Duodenal mucosa (tissue), 2 donors: ENCODE measurements at regions not wholly inside any gene's neighbourhood (a gene's known extent, or its start where the extent isn't known, plus 50 kb on each side); places are given as distances from the start of the nearest gene placed in this dataset.

ENCODE experiments used
- H3K27ac ChIP-seq: one replicate; pipeline ENCODE4 v1.7.0; 2013; ENCODE audit warnings: low read depth, low read length
- H3K27me3 ChIP-seq, 2 donors: one replicate each; pipeline ENCODE4 v1.7.0; 2013; ENCODE audit warnings: low read length in 2 of 2, control low read depth in 1 of 2; ENCODE audit not compliant: insufficient read depth in 2 of 2, control insufficient read depth in 1 of 2
- H3K36me3 ChIP-seq, 2 donors: one replicate each; pipeline ENCODE4 v1.7.0; 2013; ENCODE audit warnings: low read length in 2 of 2, control low read depth in 1 of 2; ENCODE audit not compliant: insufficient read depth in 2 of 2, control insufficient read depth in 1 of 2
- H3K4me1 ChIP-seq, 2 donors: one replicate each; pipeline ENCODE4 v1.7.0; 2013; ENCODE audit warnings: low read length in 2 of 2, control low read depth in 1 of 2; ENCODE audit not compliant: insufficient read depth in 2 of 2, control insufficient read depth in 1 of 2
- H3K4me3 ChIP-seq, 2 donors: one replicate each; pipeline ENCODE4 v1.7.0; 2013; ENCODE audit warnings: low read length in 2 of 2, low read depth in 1 of 2
- H3K9ac ChIP-seq, 2 donors: one replicate each; pipeline ENCODE4 v1.7.0; 2013; ENCODE audit warnings: low read length in 2 of 2, low read depth in 1 of 2
- H3K9me3 ChIP-seq, 2 donors: one replicate each; pipeline ENCODE4 v1.7.0; 2013; ENCODE audit warnings: low read length in 2 of 2, control low read depth in 1 of 2; ENCODE audit not compliant: control insufficient read depth in 1 of 2

DNA sequence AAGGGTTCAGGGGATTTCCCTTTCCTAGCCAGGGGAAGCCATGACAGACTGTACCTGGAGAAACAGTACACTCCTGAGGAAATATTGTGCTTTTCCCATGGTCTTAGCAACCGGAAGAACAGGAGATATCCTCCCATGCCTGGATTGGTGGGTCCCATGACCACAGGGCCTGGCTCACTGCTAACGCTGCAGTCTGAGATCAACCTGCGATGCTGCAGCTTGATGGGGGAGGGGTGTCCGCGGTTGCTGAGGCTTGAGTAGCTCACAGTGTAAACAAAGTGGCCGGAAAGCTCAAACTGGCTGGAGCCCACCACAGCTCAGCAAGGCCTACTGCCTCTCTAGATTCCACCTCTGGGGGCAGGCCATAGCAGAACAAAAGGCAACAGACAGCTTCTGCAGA lies 819.5 kb downstream of the TECRL start:
- no peaks in the 10 kb centered on the region for H3K9me3 ChIP-seq

DNA sequence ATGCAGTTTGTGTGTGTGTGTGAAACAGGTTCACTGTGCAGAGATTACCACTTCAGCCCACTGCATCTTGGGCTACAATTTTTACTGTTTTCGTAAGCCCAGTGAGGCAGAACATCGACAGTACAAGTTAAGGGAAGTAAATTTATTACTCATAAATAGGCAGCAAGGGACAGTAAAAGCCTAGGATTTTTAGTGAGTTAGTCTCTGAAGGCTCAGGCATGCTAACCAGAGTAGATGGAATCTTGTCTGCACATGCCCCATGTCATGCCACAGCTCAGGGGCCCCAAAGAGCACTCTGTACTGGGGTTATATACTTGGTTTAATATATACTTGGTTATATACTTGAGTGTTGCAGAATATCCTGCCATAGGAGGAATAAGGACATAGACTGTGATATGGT lies 825.7 kb downstream of the TECRL start:
- Histone ChIP-seq H3K27ac (no peak overlapping the region), H3K27me3 (no peaks in the 10 kb centered on the region), H3K9ac (no peak overlapping the region), H3K4me3 (no peak overlapping the region), H3K9me3 (peaks cover 0 to 8% of the 10 kb centered on the region in 2 donors), H3K4me1 (no peaks in the 10 kb centered on the region), H3K36me3 (no peaks in the 10 kb centered on the region)

More for the DNA sequence above, 819.5 kb downstream of the TECRL start:
- H3K4me3 ChIP-seq, result no peak overlapping the region
- H3K36me3 ChIP-seq, result no peaks in the 10 kb centered on the region
- no peaks in the 10 kb centered on the region for H3K27me3 ChIP-seq
- no peaks in the 10 kb centered on the region for H3K4me1 ChIP-seq
- no peak overlapping the region for H3K9ac ChIP-seq
- no peak overlapping the region for H3K27ac ChIP-seq

GRCh38 chr4:63583007-63583406 lies 826.2 kb downstream of the TECRL start:
- H3K9me3 ChIP-seq, result peaks cover 0 to 14% of the 10 kb centered on the region in 2 donors
- H3K9ac ChIP-seq, result no peak overlapping the region
- H3K4me1 ChIP-seq, result no peaks in the 10 kb centered on the region
- H3K36me3 ChIP-seq, result no peaks in the 10 kb centered on the region
- H3K4me3 ChIP-seq, result no peak overlapping the region
- no peak overlapping the region for H3K27ac ChIP-seq
- no peaks in the 10 kb centered on the region for H3K27me3 ChIP-seq

DNA sequence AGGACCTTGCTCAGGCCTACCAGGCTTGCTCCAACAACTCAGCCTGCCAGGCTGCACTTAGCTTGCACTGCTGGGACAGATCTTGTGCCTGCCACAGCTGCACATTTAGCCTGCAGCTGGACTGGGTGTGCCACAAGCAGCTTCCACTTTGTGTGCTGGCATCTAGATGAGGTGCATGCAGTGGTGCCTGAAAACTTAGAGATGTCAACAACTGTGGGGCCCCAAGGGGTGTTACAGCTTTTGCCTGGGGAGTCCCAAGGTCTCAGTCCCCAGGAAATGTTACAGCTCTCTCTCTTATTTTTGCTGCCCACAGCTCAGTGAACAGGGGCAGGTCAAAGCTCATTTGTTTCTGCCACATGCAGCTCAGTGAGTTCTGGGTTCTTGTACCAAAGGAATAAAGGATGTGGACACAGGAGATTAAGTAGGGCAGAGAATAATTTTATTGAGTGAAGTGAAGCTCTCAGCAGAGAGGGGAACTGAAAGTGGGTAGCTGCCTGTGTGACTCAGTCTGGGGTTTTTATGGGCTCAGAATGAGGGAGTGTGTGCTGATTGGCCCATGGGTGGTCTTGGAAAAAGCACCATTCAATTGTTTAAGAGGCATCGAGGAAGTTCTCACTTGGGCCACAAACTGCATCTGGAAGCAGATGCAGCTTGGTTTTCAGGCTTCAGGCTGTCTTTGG lies 828.3 kb downstream of the TECRL start:
- no peak overlapping the region for H3K4me3 ChIP-seq
- no peaks in the 10 kb centered on the region for H3K27me3 ChIP-seq
- H3K36me3 ChIP-seq, result no peaks in the 10 kb centered on the region
- no peak overlapping the region for H3K9ac ChIP-seq
- peaks cover 2 to 21% of the 10 kb centered on the region in 2 donors for H3K9me3 ChIP-seq
- H3K4me1 ChIP-seq, result no peaks in the 10 kb centered on the region
- H3K27ac ChIP-seq, result no peak overlapping the region

DNA sequence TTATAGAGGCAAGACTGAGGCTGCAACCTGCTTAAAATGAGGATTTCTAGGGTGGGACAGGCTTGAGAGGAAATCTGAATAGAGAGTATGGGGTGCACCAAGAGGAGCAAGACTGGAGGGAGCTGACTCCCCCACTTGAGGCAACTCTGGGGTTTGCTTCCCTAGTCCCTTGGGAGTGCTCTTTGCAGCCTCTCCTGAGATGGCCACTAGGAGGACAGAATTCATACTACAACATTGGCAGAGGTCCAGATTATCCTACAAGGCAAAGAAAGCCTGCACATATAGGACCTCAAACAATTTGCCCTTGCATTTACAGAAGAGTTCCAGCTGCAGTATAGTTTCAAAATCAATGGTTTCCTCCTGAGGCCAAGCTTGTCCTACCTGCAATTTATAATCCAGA lies 830.9 kb downstream of the TECRL start:
- Histone ChIP-seq H3K36me3 (no peaks in the 10 kb centered on the region), H3K27me3 (no peaks in the 10 kb centered on the region), H3K9me3 (peaks cover 2 to 35% of the 10 kb centered on the region in 2 donors)

GRCh38 chr4:63566658-63567057 lies 842.6 kb downstream of the TECRL start:
- Histone ChIP-seq H3K27me3 (no peaks in the 10 kb centered on the region), H3K36me3 (no peaks in the 10 kb centered on the region), H3K4me3 (no peak overlapping the region), H3K9ac (no peak overlapping the region), H3K4me1 (no peaks in the 10 kb centered on the region), H3K27ac (no peak overlapping the region), H3K9me3 (peaks cover 0 to 9% of the 10 kb centered on the region in 2 donors)

More for the DNA sequence above, 830.9 kb downstream of the TECRL start:
- Histone ChIP-seq H3K27ac (no peak overlapping the region), H3K4me1 (no peaks in the 10 kb centered on the region), H3K9ac (no peak overlapping the region), H3K4me3 (no peak overlapping the region)

DNA sequence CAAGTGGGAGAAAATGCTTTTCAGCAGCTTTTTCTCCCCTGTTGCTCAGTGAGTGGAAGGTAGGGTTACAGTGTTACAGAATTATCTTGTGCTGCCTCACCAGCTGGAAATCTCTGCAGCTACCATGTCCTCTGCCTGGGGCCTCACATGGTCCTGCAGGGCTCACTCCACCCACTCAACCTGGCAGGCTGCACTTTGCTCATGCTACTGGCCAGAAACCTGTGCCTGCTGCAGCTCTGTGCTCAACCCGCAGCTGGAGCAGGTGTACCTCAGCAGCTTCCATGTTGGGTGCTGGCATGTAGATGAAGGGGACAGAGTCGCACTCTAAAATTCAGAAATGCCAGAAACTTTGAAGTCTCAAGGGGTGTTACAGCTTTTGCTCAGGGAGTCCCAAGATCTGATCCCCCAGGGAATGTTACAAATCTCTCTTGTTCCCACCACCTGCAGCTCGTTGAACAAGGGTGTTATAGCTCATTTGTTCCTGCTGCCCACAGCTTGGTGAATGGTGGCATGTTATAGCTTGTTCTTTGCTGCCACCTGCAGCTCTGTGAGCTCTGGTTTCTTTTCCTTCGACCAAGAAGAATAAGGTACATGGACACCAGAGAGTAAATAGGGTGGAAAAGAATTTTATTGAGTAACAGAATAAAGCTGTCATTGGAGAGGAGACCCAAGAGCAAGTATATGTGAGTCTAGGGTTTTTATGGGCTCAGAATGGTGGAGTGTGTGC lies 845.8 kb downstream of the TECRL start:
- Histone ChIP-seq H3K9me3 (peaks cover 7 to 9% of the 10 kb centered on the region in 2 donors), H3K4me3 (no peak overlapping the region), H3K4me1 (no peaks in the 10 kb centered on the region), H3K27ac (no peak overlapping the region), H3K27me3 (no peaks in the 10 kb centered on the region), H3K36me3 (no peaks in the 10 kb centered on the region), H3K9ac (no peak overlapping the region)

DNA sequence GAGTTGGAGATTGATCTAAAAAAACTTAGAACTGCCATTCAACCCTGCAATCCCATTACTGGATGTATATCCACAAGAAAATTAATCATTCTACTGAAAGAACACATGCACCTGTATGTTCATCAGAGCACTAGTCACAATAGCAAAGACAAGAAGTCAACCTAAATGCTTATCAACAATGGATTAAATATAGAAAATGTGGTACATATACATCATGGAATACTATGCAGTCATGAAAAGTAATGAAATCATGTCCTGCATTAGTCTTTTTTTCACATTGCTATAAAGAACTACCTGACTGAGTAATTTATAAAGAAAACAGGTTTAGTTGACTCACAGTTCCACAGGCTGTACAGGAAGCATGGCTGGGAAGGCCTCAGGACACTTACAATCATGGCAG lies 850.5 kb downstream of the TECRL start:
- no peaks in the 10 kb centered on the region for H3K27me3 ChIP-seq
- H3K9ac ChIP-seq, result no peak overlapping the region
- no peak overlapping the region for H3K4me3 ChIP-seq
- H3K36me3 ChIP-seq, result no peaks in the 10 kb centered on the region
- H3K4me1 ChIP-seq, result no peaks in the 10 kb centered on the region
- H3K27ac ChIP-seq, result no peak overlapping the region
- H3K9me3 ChIP-seq, result peaks cover 4 to 11% of the 10 kb centered on the region in 2 donors

GRCh38 chr4:63556332-63556731 lies 852.9 kb downstream of the TECRL start:
- H3K4me3 ChIP-seq, result no peak overlapping the region
- H3K9ac ChIP-seq, result no peak overlapping the region
- no peaks in the 10 kb centered on the region for H3K4me1 ChIP-seq
- H3K36me3 ChIP-seq, result no peaks in the 10 kb centered on the region
- H3K27me3 ChIP-seq, result no peaks in the 10 kb centered on the region
- H3K27ac ChIP-seq, result no peak overlapping the region
- H3K9me3 ChIP-seq, result peaks cover 4 to 11% of the 10 kb centered on the region in 2 donors

- H3K9ac ChIP-seq, result no peak overlapping the region
Measured at GRCh38 chr4:63553123-63553522, 856.1 kb downstream of the TECRL start.

More at GRCh38 chr4:63553123-63553522, 856.1 kb downstream of the TECRL start:
- H3K9me3 ChIP-seq, result peaks cover 4% of the 10 kb centered on the region in 2 donors
- no peaks in the 10 kb centered on the region for H3K4me1 ChIP-seq
- no peaks in the 10 kb centered on the region for H3K36me3 ChIP-seq
- H3K4me3 ChIP-seq, result no peak overlapping the region
- H3K27me3 ChIP-seq, result no peaks in the 10 kb centered on the region
- no peak overlapping the region for H3K27ac ChIP-seq
